Nephron progenitor cell (in vitro differentiated cells): ENCODE measurements at regions not wholly inside any gene's neighbourhood (a gene's known extent, or its start where the extent isn't known, plus 50 kb on each side); places are given as distances from the start of the nearest gene placed in this dataset.

Experiments
- DNase-seq: peaks from one replicate; pipeline ENCODE4 v3.0.0; 2021
- H3K27ac Mint-ChIP-seq: 2 replicates; pipeline ENCODE4 v1.8.0; 2021; ENCODE audit warnings: mild to moderate bottlenecking, moderate library complexity, mixed read lengths
- H3K27me3 Mint-ChIP-seq: 2 replicates; pipeline ENCODE4 v1.8.0; 2021; ENCODE audit warnings: mild to moderate bottlenecking, low read depth, mixed read lengths; ENCODE audit not compliant: poor library complexity
- H3K36me3 Mint-ChIP-seq: 2 replicates; pipeline ENCODE4 v1.8.0; 2021; ENCODE audit warnings: low read depth, mixed read lengths
- H3K4me1 Mint-ChIP-seq: 2 replicates; pipeline ENCODE4 v1.8.0; 2021; ENCODE audit warnings: mixed read lengths
- H3K4me3 Mint-ChIP-seq: 2 replicates; pipeline ENCODE4 v1.8.0; 2021; ENCODE audit warnings: mild to moderate bottlenecking, moderate library complexity, mixed read lengths
- H3K9me3 Mint-ChIP-seq: 2 replicates; pipeline ENCODE4 v1.8.0; 2021; ENCODE audit warnings: mild to moderate bottlenecking, moderate library complexity, mixed read lengths
- TF ChIP-seq, protein P1 (sequence below): fragments of 200-600 bp; sonication (generic); IDR thresholded peaks from 2 replicates; pipeline ENCODE4 v1.5.0; 2021; ENCODE audit warnings: antibody characterized with exemption

- H3K4me1 Mint-ChIP-seq = peaks cover 7% of the 10 kb centered on the region
- no peak overlapping the region for H3K27ac Mint-ChIP-seq
- H3K36me3 Mint-ChIP-seq = peaks cover 12% of the 10 kb centered on the region
- TF ChIP-seq, protein P1, sequence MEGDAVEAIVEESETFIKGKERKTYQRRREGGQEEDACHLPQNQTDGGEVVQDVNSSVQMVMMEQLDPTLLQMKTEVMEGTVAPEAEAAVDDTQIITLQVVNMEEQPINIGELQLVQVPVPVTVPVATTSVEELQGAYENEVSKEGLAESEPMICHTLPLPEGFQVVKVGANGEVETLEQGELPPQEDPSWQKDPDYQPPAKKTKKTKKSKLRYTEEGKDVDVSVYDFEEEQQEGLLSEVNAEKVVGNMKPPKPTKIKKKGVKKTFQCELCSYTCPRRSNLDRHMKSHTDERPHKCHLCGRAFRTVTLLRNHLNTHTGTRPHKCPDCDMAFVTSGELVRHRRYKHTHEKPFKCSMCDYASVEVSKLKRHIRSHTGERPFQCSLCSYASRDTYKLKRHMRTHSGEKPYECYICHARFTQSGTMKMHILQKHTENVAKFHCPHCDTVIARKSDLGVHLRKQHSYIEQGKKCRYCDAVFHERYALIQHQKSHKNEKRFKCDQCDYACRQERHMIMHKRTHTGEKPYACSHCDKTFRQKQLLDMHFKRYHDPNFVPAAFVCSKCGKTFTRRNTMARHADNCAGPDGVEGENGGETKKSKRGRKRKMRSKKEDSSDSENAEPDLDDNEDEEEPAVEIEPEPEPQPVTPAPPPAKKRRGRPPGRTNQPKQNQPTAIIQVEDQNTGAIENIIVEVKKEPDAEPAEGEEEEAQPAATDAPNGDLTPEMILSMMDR = no peak
- H3K9me3 Mint-ChIP-seq = peaks cover 37% of the 10 kb centered on the region
- H3K4me3 Mint-ChIP-seq = no peak overlapping the region
- DNase-seq = no peak
- no peaks in the 10 kb centered on the region for H3K27me3 Mint-ChIP-seq
Observed at GRCh38 chr4:145427991-145428390, 53.7 kb upstream of the SMAD1 start.

DNA sequence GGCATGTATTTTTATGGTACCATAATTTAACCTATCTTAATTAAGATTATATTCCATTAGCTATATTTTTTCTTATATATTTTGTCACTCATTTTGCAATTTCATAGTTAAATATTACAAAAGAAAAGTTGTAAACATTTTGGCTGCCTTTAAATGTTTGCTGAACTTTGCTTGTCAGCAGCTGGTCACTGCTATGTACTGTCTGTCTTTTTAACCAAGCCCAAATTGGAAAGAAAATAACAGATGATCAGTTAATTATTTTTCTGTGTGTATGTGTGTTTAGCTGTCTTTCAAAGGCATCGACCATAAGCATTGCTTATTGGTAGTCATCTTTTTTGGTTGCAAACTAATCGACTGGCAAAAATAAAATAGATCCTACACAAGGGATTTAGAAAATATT, 54.4 kb upstream of the SMAD1 start:
- Mint-ChIP-seq H3K4me3 (no peak overlapping the region), H3K27me3 (no peaks in the 10 kb centered on the region), H3K36me3 (peaks cover 12% of the 10 kb centered on the region), H3K4me1 (peaks cover 7% of the 10 kb centered on the region), H3K27ac (no peak overlapping the region), H3K9me3 (peaks cover 38% of the 10 kb centered on the region)
- TF ChIP-seq, protein P1 = no peak
- no peak for DNase-seq

DNA sequence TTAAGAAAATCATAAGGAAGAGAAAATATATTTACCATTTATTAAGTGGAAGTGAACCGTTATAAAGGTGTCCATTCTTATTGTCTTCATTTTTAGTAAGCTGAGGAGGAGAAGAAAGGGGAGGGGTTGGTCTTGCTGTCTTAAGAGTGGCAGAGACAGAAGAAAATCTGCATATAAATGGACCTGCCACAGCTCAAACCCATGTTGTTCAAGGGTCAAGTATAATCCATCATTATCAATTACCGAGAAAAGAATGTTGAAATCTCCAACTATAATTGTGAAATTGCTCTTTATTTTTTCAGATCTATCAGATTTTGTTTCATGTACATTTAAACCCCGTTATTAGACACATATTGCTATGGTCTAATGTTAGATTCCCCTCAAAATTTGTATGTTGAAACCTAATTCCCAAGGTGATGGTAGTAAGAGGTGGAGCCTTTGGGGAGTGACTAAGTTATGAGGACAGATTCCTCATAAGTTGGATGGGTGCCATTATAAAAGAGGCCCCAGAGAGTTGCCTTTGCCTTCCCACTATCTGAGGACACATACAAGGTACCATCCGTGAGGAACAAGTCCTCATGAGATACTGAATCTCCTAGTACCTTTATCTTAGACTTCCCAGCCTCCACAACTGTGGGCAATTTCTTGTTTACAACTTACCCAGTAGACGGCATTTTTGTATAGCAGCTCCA, 58.5 kb upstream of the SMAD1 start:
- TF ChIP-seq, protein P1 = no peak
- no peak overlapping the region for H3K4me3 Mint-ChIP-seq
- peaks cover 9% of the 10 kb centered on the region for H3K27me3 Mint-ChIP-seq
- H3K27ac Mint-ChIP-seq = no peak overlapping the region
- peaks cover 12% of the 10 kb centered on the region for H3K36me3 Mint-ChIP-seq
- peaks cover 38% of the 10 kb centered on the region for H3K9me3 Mint-ChIP-seq
- peaks cover 6% of the 10 kb centered on the region for H3K4me1 Mint-ChIP-seq
- DNase-seq = no peak

DNA sequence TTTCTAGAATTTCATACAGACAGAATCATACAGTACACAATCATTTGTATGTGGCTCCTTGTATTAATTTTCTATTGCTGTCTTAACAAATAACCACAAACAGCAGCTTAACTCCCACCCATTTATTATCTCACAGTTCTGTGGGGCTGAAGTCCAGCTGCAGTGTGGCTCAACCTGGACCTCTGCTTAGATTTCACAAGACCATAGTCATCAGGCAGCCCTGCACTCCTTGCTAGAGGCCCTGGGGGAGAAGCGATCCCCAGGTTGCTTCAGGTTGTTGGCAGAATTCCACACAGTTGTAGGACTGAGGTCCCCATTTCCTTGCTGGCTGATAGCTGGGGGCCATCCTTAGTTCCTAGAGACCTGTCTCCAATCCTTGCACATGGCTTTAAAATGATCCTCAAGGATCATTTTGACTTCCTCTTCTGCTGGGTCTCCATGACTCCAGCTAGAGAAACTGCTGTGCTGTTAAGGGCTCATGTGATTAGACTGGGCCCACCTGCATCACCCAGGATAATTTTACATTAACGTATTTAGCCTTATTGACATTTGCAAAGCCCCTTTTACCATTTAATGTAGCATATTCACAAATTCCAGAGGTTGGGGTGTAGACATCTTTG, 60.9 kb upstream of the SMAD1 start:
- TF ChIP-seq, protein P1 = no peak
- Mint-ChIP-seq H3K9me3 (peaks cover 34% of the 10 kb centered on the region), H3K36me3 (peaks cover 12% of the 10 kb centered on the region), H3K4me3 (no peak overlapping the region), H3K4me1 (no peaks in the 10 kb centered on the region), H3K27me3 (peaks cover 12% of the 10 kb centered on the region), H3K27ac (peak overlapping the region; percentile 16)
- DNase-seq = no peak

GRCh38 chr4:145418739-145419138, 62.9 kb upstream of the SMAD1 start:
- H3K27ac Mint-ChIP-seq = no peak overlapping the region
- no peak for DNase-seq
- TF ChIP-seq, protein P1 = no peak

More at GRCh38 chr4:145418739-145419138, 62.9 kb upstream of the SMAD1 start:
- Mint-ChIP-seq H3K36me3 (no peaks in the 10 kb centered on the region), H3K4me3 (no peak overlapping the region), H3K9me3 (peaks cover 15% of the 10 kb centered on the region), H3K4me1 (no peaks in the 10 kb centered on the region), H3K27me3 (peaks cover 12% of the 10 kb centered on the region)
